GM12875 (cell line): ENCODE measurements at regions not wholly inside any gene's neighbourhood (a gene's known extent, or its start where the extent isn't known, plus 50 kb on each side); places are given as distances from the start of the nearest gene placed in this dataset.
"Not testable (repeated sequence)": the region's sequence is repeated elsewhere in the genome, so short reads cannot be mapped to it uniquely, and the experiment has no call there.

Experiments used
- H3K4me3 ChIP-seq: one replicate; pipeline ENCODE4 v1.5.1; 2011; ENCODE audit warnings: low read depth, low read length, control low read depth
- CTCF ChIP-seq: IDR thresholded peaks from 2 replicates; pipeline ENCODE4 v1.5.1; 2011; ENCODE audit warnings: low read depth, mild to moderate bottlenecking, control low read depth, inconsistent platforms, low read length, moderate library complexity, borderline replicate concordance; ENCODE audit not compliant: insufficient read depth

DNA sequence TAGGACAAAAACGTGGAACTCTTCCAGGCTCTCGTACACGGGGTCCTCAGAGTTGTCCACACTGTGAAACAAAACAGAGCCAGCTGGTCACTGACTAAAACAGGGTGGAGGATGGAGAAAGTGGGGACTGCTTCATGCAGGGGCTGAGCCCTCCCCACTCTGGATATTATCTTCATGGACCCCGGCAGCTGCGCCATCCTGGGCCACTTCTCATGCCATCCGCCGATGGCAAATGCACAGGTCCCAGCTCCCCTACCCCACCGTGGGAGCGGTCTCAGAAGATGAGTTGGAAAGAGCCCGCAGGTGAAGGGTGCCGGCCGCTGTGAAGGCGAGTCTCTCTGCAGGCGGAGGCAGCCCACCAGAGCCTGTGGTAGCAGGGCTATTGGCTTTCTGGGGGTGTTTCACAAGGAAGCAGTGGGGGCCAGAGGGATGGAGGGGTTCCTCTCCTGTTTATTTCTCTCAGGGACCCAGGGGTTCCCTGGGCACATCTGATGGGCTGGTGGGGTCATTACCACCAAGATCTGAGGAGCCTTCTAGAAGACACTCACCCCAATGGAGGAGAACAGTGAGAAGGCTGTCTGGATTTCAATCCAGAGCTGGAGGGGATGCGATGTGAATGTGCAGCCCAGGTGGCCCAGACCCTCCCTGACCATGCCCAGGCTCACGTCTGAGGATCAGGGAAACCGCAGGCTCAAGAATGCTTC is 177.3 kb downstream of the KLF13 start:
- no peak for TF ChIP-seq CTCF
- no peak overlapping the region for H3K4me3 ChIP-seq

- TF ChIP-seq CTCF = no peak
- H3K4me3 ChIP-seq = no peak overlapping the region
Measured at GRCh38 chr15:31504462-31504839, 177.8 kb downstream of the KLF13 start.

- H3K4me3 ChIP-seq = not testable (repeated sequence)
Measured at GRCh38 chr15:31507573-31507972, 180.9 kb downstream of the KLF13 start.

DNA sequence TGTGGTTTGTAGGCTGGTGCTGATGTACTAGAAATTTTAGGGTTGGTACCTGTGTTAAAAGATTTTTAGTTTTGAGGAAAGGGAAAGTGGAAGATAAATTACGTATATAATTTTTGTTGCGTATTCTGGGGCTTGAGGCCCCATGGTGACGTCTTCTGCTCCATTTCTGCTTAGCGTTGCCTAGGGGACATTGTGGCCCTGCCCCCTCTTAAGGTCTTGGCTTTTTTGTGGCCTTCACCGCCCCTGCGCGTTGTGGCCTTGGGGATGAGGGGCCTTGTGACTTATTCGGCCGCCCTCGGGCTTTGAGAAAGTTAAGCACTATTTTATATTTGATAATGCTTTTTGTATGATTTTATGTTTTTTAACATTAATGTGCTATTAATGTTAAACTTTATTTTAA is 182.0 kb downstream of the KLF13 start:
- H3K4me3 ChIP-seq = no peak overlapping the region
- TF ChIP-seq CTCF = no peak

DNA sequence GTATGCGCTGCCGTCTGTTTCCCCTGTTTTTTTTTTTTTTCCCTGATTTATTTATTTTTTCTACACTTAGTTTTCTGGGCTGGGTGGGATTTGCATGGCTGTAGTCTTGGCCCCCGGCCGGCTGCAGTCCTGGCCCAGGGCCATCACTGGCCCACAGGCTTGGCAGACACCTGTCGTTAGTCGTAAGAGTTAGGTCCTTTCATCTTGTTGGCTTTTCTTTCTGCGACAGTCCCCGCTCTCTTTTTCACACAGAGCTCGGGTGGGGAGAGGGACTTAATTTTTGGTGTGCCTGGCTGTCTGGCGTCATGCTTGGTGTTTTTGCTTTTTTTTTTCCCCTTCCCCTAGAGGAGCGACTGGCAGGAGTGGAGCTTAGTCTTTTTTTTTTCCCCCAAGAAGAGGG is 183.4 kb downstream of the KLF13 start:
- no peak overlapping the region for H3K4me3 ChIP-seq
- no peak for TF ChIP-seq CTCF

DNA sequence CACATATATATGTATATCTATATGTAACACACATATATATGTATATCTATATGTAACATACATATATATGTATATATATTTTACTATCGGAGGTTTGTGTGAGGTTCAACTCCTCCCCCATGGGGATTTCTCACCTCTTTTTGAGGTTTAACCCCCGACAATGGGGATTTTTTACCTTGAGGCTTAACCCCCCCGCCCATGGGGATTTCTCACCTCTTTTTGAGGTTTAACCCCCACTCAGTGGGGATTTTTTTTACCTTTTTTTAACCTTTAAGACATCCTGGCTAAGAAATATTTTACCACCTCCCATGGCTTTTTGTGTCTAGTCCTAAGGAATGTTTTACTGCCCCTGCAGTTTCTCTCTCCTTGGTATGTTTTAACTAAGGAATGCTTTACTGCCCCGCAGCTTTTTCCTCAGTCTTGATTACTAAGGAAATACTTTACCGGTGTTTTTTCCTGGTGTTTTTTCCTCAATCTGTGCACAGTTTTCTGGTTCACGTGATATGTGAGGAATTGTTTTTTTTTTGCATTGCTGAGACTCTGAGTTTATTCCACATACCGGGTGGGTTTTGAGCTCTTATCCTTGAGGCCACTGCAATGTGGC is 185.2 kb downstream of the KLF13 start:
- no peak overlapping the region for H3K4me3 ChIP-seq
- TF ChIP-seq CTCF = no peak

- TF ChIP-seq CTCF = no peak
- H3K4me3 ChIP-seq = no peak overlapping the region
Measured at GRCh38 chr15:31513178-31513577, 186.5 kb downstream of the KLF13 start.
